ENCODE measurements at regions not wholly inside any gene's neighbourhood (a gene's known extent, or its start where the extent isn't known, plus 50 kb on each side); places are given as distances from the start of the nearest gene placed in this dataset.

DNA sequence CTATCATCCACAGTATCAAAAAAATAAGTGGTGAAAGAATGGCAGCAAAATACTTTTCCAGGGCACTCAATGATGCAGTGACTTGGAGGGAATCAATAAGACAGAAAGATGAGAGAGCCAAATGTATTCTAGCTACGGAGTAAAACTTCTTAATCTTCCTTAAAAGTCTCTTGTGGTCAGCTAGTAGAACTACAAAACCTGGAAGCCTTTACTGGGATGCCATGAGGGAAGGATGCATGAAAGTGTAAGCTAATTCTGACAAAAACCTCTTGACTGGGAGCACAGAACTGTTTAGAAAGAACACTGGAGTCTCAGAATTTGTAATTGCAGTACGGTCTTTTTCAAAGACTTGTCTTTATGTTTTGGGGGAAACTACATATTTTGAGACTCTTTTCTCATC, 432.8 kb upstream of the PTPRD start:
- Histone ChIP-seq H3K4me3 (ENCODE audit: low read depth in 2 of 2, low read length in 2 of 2) (no peak overlapping the region), H3K9me3 (ENCODE audit: control insufficient read depth, insufficient read depth, low read depth, low read length) (no peaks in the 10 kb centered on the region), H3K36me3 (ENCODE audit: control insufficient read depth, insufficient read depth, low read length) (no peaks in the 10 kb centered on the region), H3K4me1 (ENCODE audit: control insufficient read depth, insufficient read depth, low read length) (no peaks in the 10 kb centered on the region), H3K27ac (ENCODE audit: low read length) (no peak overlapping the region), H3K27me3 (ENCODE audit: control insufficient read depth, insufficient read depth, low read length) (no peaks in the 10 kb centered on the region)
- TF ChIP-seq POLR2AphosphoS5 (IDR thresholded peaks at IDR 0.05; ENCODE audit: low read depth, low read length) (no peak), TCF7L2 (IDR thresholded peaks at IDR 0.05; ENCODE audit: low read depth, low read length) (no peak), SIN3A (IDR thresholded peaks at IDR 0.05; ENCODE audit: borderline replicate concordance, insufficient read depth, low read depth, low read length) (no peak)
- TF ChIP-seq, protein P1, sequence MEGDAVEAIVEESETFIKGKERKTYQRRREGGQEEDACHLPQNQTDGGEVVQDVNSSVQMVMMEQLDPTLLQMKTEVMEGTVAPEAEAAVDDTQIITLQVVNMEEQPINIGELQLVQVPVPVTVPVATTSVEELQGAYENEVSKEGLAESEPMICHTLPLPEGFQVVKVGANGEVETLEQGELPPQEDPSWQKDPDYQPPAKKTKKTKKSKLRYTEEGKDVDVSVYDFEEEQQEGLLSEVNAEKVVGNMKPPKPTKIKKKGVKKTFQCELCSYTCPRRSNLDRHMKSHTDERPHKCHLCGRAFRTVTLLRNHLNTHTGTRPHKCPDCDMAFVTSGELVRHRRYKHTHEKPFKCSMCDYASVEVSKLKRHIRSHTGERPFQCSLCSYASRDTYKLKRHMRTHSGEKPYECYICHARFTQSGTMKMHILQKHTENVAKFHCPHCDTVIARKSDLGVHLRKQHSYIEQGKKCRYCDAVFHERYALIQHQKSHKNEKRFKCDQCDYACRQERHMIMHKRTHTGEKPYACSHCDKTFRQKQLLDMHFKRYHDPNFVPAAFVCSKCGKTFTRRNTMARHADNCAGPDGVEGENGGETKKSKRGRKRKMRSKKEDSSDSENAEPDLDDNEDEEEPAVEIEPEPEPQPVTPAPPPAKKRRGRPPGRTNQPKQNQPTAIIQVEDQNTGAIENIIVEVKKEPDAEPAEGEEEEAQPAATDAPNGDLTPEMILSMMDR (IDR thresholded peaks at IDR 0.05), result no peak
- POLR2A ChIA-PET, result no interaction called here
- CTCF ChIA-PET, result no interaction called here
- no TSS peak for BruUV-seq (replicated peaks)
- in situ Hi-C loops (cut with HindIII; ENCODE audit: low pct_unique_long_range_greater_than_20kb, low sequenced_read_pairs) (no loop called here), intact Hi-C loops (cut with micrococcal nuclease; ENCODE audit: unreplicated experiment) (no loop called here)
- ATAC-seq, result no peak
- no peak for DNase-seq (ENCODE audit: low read depth, low spot score)

DNA sequence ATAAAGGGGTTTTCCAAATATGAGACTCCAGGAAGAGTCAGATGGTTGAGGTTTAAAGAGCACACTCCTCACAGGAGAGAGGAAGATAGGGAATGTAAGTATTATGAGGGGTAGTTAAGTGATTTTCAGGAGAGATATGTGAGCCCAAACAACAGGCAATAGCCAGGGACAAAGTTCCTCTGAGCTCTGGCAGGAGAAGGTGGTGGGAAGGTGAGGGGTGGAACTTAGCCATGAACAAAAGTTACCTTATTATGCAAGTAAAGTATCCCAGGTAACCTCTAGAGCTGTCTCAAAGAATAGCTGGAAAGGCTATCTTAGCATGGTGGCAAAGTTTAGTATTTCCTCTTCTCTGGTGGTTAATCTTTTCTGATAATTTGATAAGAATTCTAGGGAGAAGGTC, 450.5 kb upstream of the PTPRD start:
- ATAC-seq, result no peak
- TF ChIP-seq SIN3A (IDR thresholded peaks at IDR 0.05; ENCODE audit: borderline replicate concordance, insufficient read depth, low read depth, low read length), result no peak
- no peak for TF ChIP-seq TCF7L2 (IDR thresholded peaks at IDR 0.05; ENCODE audit: low read depth, low read length)
- TF ChIP-seq POLR2AphosphoS5 (IDR thresholded peaks at IDR 0.05; ENCODE audit: low read depth, low read length), result no peak
- no peak for TF ChIP-seq REST (IDR thresholded peaks at IDR 0.05; ENCODE audit: insufficient read depth in 1 of 2, low read depth in 2 of 2, low read length in 1 of 2)
- TF ChIP-seq, protein P1 (IDR thresholded peaks at IDR 0.05), result no peak
- BruUV-seq (replicated peaks), result no TSS peak
- H3K27ac ChIP-seq (ENCODE audit: low read length), result no peak overlapping the region
- H3K36me3 ChIP-seq (ENCODE audit: control insufficient read depth, insufficient read depth, low read length), result no peaks in the 10 kb centered on the region
- ChIA-PET POLR2A (no interaction called here), CTCF (no interaction called here)
- no peaks in the 10 kb centered on the region for H3K27me3 ChIP-seq (ENCODE audit: control insufficient read depth, insufficient read depth, low read length)
- in situ Hi-C loops (cut with HindIII; ENCODE audit: low pct_unique_long_range_greater_than_20kb, low sequenced_read_pairs) (no loop called here), intact Hi-C loops (cut with micrococcal nuclease; ENCODE audit: unreplicated experiment) (no loop called here)
- H3K9me3 ChIP-seq (ENCODE audit: control insufficient read depth, insufficient read depth, low read depth, low read length), result no peaks in the 10 kb centered on the region
- no peaks in the 10 kb centered on the region for H3K4me1 ChIP-seq (ENCODE audit: control insufficient read depth, insufficient read depth, low read length)
- DNase-seq (ENCODE audit: low read depth, low spot score), result no peak
- H3K4me3 ChIP-seq (ENCODE audit: low read depth in 2 of 2, low read length in 2 of 2), result no peak overlapping the region

Measured in Panc1 (cell line).